ENCODE measurements at regions not wholly inside any gene's neighbourhood (a gene's known extent, or its start where the extent isn't known, plus 50 kb on each side); places are given as distances from the start of the nearest gene placed in this dataset.

GRCh38 chr5:166358127-166358830 lies 1933.2 kb upstream of the WWC1 start:
- TF ChIP-seq, protein P1, sequence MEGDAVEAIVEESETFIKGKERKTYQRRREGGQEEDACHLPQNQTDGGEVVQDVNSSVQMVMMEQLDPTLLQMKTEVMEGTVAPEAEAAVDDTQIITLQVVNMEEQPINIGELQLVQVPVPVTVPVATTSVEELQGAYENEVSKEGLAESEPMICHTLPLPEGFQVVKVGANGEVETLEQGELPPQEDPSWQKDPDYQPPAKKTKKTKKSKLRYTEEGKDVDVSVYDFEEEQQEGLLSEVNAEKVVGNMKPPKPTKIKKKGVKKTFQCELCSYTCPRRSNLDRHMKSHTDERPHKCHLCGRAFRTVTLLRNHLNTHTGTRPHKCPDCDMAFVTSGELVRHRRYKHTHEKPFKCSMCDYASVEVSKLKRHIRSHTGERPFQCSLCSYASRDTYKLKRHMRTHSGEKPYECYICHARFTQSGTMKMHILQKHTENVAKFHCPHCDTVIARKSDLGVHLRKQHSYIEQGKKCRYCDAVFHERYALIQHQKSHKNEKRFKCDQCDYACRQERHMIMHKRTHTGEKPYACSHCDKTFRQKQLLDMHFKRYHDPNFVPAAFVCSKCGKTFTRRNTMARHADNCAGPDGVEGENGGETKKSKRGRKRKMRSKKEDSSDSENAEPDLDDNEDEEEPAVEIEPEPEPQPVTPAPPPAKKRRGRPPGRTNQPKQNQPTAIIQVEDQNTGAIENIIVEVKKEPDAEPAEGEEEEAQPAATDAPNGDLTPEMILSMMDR (IDR thresholded peaks at IDR 0.05) = no peak
- TF ChIP-seq POLR2A (IDR thresholded peaks at IDR 0.05) = no peak
